Stomach (tissue), 8 donors: ENCODE measurements at regions not wholly inside any gene's neighbourhood (a gene's known extent, or its start where the extent isn't known, plus 50 kb on each side); places are given as distances from the start of the nearest gene placed in this dataset.

Experiments
- DNase-seq, 2 donors: peaks; one replicate each; pipeline versions ENCODE4 v3.0.0 to v3.0.0-alpha.2; 2013 to 2019
- H3K27ac ChIP-seq, 5 donors: fragments of 200-600 bp in 4 of 5; sonication (generic) in 4 of 5; one replicate each; pipeline ENCODE4 v1.5.1; 2013 to 2019; ENCODE audit warnings: mild to moderate bottlenecking in 1 of 5, moderate library complexity in 1 of 5
- H3K27me3 ChIP-seq, 3 donors: fragments of 200-600 bp; sonication (generic); one replicate each; pipeline ENCODE4 v1.5.1; 2017 to 2019; ENCODE audit warnings: mixed run types in 1 of 3
- H3K36me3 ChIP-seq, 4 donors: fragments of 200-600 bp; sonication (generic); 1 replicate in 3 of 4; 2 replicates in 1 of 4; pipeline ENCODE4 v1.5.1; 2016 to 2019
- H3K4me1 ChIP-seq, 4 donors: fragments of 200-600 bp; sonication (generic); one replicate each; pipeline ENCODE4 v1.5.1; 2016 to 2019
- H3K4me3 ChIP-seq, 4 donors: fragments of 200-600 bp; sonication (generic) in 3 of 4; one replicate each; pipeline ENCODE4 v1.5.1; 2016 to 2019; ENCODE audit warnings: mild to moderate bottlenecking in 1 of 4
- H3K9me3 ChIP-seq, 4 donors: fragments of 200-600 bp; sonication (generic); one replicate each; pipeline ENCODE4 v1.5.1; 2016 to 2019
- EP300 ChIP-seq: sonication (generic); formaldehyde crosslinking; IDR thresholded peaks from one replicate; pipeline ENCODE4 v1.6.1; 2017; ENCODE audit warnings: antibody characterized with exemption
- POLR2A ChIP-seq, 4 donors: fragments of 450-650 bp; IDR thresholded peaks; one replicate each; pipeline ENCODE4 v1.6.1; 2016; ENCODE audit warnings: antibody characterized with exemption in 4 of 4, control low read depth in 2 of 4, mild to moderate bottlenecking in 1 of 4, moderate library complexity in 1 of 4
- POLR2AphosphoS5 ChIP-seq, 3 donors: sonication (generic); formaldehyde crosslinking; IDR thresholded peaks; one replicate each; pipeline ENCODE4 v1.6.1; 2016; ENCODE audit warnings: antibody characterized with exemption in 3 of 3
- WGBS, 5 donors: extraction: QIAGEN DNeasy Blood & Tissue Kit in 3 of 5; methylation state at CpG; one replicate each; pipeline versions ENCODE4 v1.1.5 to v1.1.7; 2013 to 2018; 5-methylcytosine and 5-hydroxymethylcytosine counted together
- intact Hi-C: fragments of 100-400 bp; cut with DNase I; formaldehyde crosslinking; loops from one replicate; pipeline ENCODE4 v1.15.1; 2023; ENCODE audit warnings: low total_unique reads
- TF ChIP-seq, protein P1 (sequence below), 7 experiments: fragments of 450-650 bp in 4 of 7; fragments of 200-600 bp in 3 of 7; sonication (generic) in 3 of 7; IDR thresholded peaks; one replicate each; pipeline ENCODE4 v1.5.1; 2016 to 2019; ENCODE audit warnings: antibody characterized with exemption in 7 of 7, control low read depth in 2 of 7, mild to moderate bottlenecking in 1 of 7
- donor health status: healthy with polysubstance abuse.
- donor health status: Bipolar disorder and iron deficiency.
- donor health status: healthy.

DNA sequence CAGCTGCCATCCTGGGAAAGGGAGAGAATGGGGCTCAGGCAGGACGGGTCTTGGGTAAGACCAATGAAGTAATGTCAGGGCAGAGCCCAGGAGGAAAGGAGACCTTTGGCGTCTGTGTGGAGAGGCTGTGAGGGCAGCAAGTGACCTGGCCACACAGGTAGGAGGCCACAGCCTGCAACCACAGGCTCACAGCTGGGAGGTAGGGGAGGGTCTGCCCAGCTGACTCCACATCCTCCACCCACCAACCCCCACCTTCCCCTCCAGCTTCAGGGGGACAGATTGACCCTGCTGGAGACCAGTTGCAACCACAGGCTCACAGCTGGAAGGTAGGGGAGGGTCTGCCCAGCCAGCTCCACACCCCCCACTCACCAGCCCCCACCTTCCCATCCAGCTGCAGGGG is 262.2 kb upstream of the TCERG1L start:
- no peak overlapping the region for H3K4me3 ChIP-seq
- H3K36me3 ChIP-seq, result no peaks in the 10 kb centered on the region
- H3K4me1 ChIP-seq, result no peaks in the 10 kb centered on the region
- intact Hi-C loops, result loop anchor here (10.0 kb wide), 1 partner anchor 211 kb away; no protein-coding TSS in a partner anchor
- peaks cover 0 to 23% (median 0%) of the 10 kb centered on the region in 3 donors for H3K27me3 ChIP-seq
- H3K9me3 ChIP-seq, result no peaks in the 10 kb centered on the region
- TF ChIP-seq POLR2AphosphoS5 (IDR thresholded peaks at IDR 0.05), result no peak
- TF ChIP-seq POLR2A (IDR thresholded peaks at IDR 0.05), result no peak
- TF ChIP-seq, protein P1, sequence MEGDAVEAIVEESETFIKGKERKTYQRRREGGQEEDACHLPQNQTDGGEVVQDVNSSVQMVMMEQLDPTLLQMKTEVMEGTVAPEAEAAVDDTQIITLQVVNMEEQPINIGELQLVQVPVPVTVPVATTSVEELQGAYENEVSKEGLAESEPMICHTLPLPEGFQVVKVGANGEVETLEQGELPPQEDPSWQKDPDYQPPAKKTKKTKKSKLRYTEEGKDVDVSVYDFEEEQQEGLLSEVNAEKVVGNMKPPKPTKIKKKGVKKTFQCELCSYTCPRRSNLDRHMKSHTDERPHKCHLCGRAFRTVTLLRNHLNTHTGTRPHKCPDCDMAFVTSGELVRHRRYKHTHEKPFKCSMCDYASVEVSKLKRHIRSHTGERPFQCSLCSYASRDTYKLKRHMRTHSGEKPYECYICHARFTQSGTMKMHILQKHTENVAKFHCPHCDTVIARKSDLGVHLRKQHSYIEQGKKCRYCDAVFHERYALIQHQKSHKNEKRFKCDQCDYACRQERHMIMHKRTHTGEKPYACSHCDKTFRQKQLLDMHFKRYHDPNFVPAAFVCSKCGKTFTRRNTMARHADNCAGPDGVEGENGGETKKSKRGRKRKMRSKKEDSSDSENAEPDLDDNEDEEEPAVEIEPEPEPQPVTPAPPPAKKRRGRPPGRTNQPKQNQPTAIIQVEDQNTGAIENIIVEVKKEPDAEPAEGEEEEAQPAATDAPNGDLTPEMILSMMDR (IDR thresholded peaks at IDR 0.05), result no peak
- TF ChIP-seq EP300, result no peak
- DNase-seq, result peak in 1 of 2 donors; percentile 7
- WGBS, 5 donors, result 56 to 87% (median 76%) methylated on average over 2 of the region's 2 CpGs
- H3K27ac ChIP-seq, result no peak overlapping the region

DNA sequence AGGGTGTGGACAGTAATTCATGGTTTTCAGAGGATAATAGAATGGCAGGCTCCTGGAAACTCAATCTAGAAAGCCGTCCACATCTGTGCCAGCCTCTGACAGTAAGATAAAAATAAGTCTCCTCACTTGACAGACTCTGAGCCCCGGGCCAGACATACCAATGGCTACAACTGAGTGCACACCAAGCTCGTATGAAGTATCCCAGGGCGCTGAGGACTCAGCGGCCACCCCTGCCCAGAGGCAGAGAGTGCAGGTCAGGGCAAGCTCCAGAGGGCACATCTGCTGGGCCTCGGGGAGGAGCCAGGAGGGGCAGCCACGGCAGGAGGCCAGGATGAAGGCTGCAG is 262.8 kb upstream of the TCERG1L start:
- intact Hi-C loops, result loop anchor here (10.0 kb wide), 1 partner anchor 210 kb away; no protein-coding TSS in a partner anchor
- Histone ChIP-seq H3K4me3 (no peak overlapping the region), H3K27me3 (peaks cover 0 to 23% (median 0%) of the 10 kb centered on the region in 3 donors), H3K36me3 (no peaks in the 10 kb centered on the region), H3K27ac (no peak overlapping the region), H3K4me1 (no peaks in the 10 kb centered on the region), H3K9me3 (no peaks in the 10 kb centered on the region)
- DNase-seq, result peak in 1 of 2 donors; percentile 14
- WGBS, 5 donors, result 61 to 73% (median 71%) methylated on average over 1 to 7 of the region's 7 CpGs
- TF ChIP-seq POLR2A (IDR thresholded peaks at IDR 0.05), result no peak
- no peak for TF ChIP-seq POLR2AphosphoS5 (IDR thresholded peaks at IDR 0.05)
- no peak for TF ChIP-seq EP300
- TF ChIP-seq, protein P1 (IDR thresholded peaks at IDR 0.05), result no peak

DNA sequence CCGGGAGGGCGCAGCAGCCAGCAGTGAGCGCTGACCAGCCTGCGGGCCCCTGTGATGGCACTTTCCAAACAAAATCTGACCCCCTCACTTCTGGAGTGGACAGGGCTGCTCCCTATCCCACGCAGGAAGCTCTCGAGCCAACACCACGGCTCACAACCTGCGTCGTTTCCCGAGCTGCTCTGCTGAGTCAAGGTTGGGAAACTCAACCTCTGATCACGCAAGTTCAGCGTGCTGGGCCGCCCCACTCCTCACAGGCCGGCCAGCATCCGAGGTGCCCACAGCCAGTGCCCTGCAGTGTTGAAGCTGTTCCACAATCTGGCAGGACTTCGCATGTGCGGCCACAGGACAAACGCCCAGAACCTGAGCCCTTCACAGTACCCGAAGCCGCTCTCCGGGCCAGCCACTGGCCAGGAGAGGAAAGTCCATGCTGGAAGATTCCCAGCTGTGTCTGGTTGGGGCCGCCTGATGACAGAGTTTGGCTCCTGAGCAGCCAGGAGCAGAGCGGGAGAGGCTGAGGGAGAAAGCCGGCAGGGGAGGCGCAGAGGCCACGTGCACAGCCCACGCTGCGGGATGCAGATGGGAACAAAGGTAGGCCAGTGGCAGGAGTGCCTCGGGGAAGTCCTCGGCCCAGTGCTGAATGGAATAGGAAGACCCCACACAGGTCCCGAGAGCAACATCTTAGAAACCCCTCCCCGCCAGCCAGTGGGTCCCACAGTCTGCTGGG is 263.3 kb upstream of the TCERG1L start:
- peak in 1 of 2 donors; percentile 23 for DNase-seq
- intact Hi-C loops, result loop anchor here (10.0 kb wide), 1 partner anchor 210 kb away; no protein-coding TSS in a partner anchor

DNA sequence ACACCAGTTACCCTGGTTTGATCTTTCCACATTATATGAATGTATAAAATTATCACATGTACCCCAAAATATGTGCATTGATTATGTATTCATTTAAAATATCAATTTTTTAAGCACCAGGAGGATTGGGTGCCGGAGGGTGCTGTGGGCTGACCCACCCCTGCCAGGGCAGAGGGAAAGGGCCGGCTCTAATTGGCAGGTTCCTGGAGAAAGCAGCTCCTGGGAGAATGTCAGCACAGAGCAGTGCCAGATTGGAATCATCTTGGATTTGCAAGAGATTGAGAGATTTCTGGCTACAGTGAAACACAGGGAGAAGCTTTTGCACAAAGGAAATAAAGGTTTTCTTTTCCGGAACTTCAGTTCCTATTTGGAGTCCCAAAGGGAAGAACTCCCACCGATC is 264.4 kb upstream of the TCERG1L start:
- Histone ChIP-seq H3K4me1 (no peaks in the 10 kb centered on the region), H3K9me3 (no peaks in the 10 kb centered on the region), H3K4me3 (no peak overlapping the region), H3K36me3 (no peaks in the 10 kb centered on the region), H3K27me3 (peaks cover 0 to 25% (median 0%) of the 10 kb centered on the region in 3 donors), H3K27ac (no peak overlapping the region)
- DNase-seq, result peak in 1 of 2 donors; percentile 20
- TF ChIP-seq POLR2AphosphoS5 (IDR thresholded peaks at IDR 0.05), result no peak
- no peak for TF ChIP-seq POLR2A (IDR thresholded peaks at IDR 0.05)
- no peak for TF ChIP-seq EP300
- TF ChIP-seq, protein P1 (IDR thresholded peaks at IDR 0.05), result no peak
- intact Hi-C loops, result loop anchor here (10.0 kb wide), 1 partner anchor 209 kb away; no protein-coding TSS in a partner anchor
- 87 to 97% (median 92%) methylated on average over 4 of the region's 4 CpGs for WGBS, 5 donors

More for the DNA sequence above, 263.3 kb upstream of the TCERG1L start:
- Histone ChIP-seq H3K4me3 (no peak overlapping the region), H3K27me3 (peaks cover 0 to 26% (median 0%) of the 10 kb centered on the region in 3 donors), H3K4me1 (no peaks in the 10 kb centered on the region), H3K9me3 (no peaks in the 10 kb centered on the region), H3K36me3 (no peaks in the 10 kb centered on the region), H3K27ac (no peak overlapping the region)
- TF ChIP-seq EP300, result no peak
- TF ChIP-seq, protein P1 (IDR thresholded peaks at IDR 0.05), result no peak
- TF ChIP-seq POLR2A (IDR thresholded peaks at IDR 0.05), result no peak
- TF ChIP-seq POLR2AphosphoS5 (IDR thresholded peaks at IDR 0.05), result no peak
- 90 to 93% (median 92%) methylated on average over 25 to 32 of the region's 32 CpGs for WGBS, 5 donors
